ENCODE measurements at regions not wholly inside any gene's neighbourhood (a gene's known extent, or its start where the extent isn't known, plus 50 kb on each side); places are given as distances from the start of the nearest gene placed in this dataset.

DNA sequence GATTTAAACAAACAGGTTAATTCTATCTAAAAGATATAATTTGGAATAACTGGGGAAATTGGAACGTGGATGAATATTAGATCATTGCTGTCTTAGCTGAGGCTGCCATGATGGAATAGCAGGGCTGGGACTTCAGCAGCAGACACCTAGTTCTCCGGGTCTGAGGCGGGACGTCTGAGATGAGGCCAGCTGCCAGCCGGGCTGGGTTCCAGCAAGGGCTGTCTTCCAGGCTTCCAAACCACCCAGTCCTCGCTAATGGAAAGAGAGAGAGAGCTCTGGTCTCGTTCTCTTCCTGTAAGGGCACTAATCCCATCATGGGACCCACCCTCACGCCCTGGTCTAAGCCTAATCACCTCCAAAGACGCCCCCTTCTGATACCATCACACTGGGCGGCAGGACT, 85.7 kb downstream of the ADRA2C start (continued):
- TF ChIP-seq, protein P1, sequence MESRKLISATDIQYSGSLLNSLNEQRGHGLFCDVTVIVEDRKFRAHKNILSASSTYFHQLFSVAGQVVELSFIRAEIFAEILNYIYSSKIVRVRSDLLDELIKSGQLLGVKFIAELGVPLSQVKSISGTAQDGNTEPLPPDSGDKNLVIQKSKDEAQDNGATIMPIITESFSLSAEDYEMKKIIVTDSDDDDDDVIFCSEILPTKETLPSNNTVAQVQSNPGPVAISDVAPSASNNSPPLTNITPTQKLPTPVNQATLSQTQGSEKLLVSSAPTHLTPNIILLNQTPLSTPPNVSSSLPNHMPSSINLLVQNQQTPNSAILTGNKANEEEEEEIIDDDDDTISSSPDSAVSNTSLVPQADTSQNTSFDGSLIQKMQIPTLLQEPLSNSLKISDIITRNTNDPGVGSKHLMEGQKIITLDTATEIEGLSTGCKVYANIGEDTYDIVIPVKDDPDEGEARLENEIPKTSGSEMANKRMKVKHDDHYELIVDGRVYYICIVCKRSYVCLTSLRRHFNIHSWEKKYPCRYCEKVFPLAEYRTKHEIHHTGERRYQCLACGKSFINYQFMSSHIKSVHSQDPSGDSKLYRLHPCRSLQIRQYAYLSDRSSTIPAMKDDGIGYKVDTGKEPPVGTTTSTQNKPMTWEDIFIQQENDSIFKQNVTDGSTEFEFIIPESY (CRISPR knock-in tag; IDR thresholded peaks at IDR 0.05), result no peak
- TF ChIP-seq FOXM1 (IDR thresholded peaks at IDR 0.05; ENCODE audit: low read depth), result no peak
- no peak for TF ChIP-seq FOXM1 (CRISPR knock-in tag; IDR thresholded peaks at IDR 0.05; ENCODE audit: low read depth)
- TF ChIP-seq, protein P2, sequence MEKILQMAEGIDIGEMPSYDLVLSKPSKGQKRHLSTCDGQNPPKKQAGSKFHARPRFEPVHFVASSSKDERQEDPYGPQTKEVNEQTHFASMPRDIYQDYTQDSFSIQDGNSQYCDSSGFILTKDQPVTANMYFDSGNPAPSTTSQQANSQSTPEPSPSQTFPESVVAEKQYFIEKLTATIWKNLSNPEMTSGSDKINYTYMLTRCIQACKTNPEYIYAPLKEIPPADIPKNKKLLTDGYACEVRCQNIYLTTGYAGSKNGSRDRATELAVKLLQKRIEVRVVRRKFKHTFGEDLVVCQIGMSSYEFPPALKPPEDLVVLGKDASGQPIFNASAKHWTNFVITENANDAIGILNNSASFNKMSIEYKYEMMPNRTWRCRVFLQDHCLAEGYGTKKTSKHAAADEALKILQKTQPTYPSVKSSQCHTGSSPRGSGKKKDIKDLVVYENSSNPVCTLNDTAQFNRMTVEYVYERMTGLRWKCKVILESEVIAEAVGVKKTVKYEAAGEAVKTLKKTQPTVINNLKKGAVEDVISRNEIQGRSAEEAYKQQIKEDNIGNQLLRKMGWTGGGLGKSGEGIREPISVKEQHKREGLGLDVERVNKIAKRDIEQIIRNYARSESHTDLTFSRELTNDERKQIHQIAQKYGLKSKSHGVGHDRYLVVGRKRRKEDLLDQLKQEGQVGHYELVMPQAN (IDR thresholded peaks at IDR 0.05; ENCODE audit: borderline replicate concordance), result no peak
- no peak for TF ChIP-seq ZBTB17 (CRISPR knock-in tag; IDR thresholded peaks at IDR 0.05)

DNA sequence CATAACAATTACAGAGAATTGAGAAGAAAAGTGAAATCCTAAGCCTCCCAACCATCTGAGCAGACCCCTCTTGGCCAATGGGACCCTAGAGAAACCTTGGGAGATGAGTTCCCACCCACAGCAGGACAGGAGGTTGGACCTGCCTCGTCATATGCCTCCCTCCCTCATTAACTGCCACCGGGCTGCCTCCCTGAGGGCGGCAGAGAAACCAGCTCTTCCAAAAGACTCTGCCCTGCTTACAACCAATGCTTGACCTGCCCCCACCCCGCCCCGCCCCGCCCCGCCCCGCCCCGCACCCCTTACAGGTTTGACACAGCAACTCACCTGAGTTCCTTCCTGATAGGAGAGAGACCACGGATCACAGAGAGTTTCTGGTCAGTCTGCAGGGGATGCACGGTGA, 86.1 kb downstream of the ADRA2C start:
- Histone ChIP-seq H4K20me1 (replicated peaks; ENCODE audit: control insufficient read depth, insufficient read depth, low read length) (0 out of 2 replicates have a peak, but pooled peaks cover 7% of the 10 kb centered on the region), H3K9me3 (replicated peaks; ENCODE audit: control insufficient read depth, insufficient read depth, low read depth, low read length) (no peaks in the 10 kb centered on the region), H2AFZ (ENCODE audit: low read depth, low read length) (no peak overlapping the region), H3K9me1 (ENCODE audit: control insufficient read depth, insufficient read depth, low read length) (no peaks in the 10 kb centered on the region), H3K79me2 (ENCODE audit: control insufficient read depth, insufficient read depth, low read length) (no peaks in the 10 kb centered on the region), H3K36me3 (ENCODE audit: control insufficient read depth, insufficient read depth, low read length) (no peaks in the 10 kb centered on the region), H3K4me3 (no peak overlapping the region), H3K9ac (ENCODE audit: insufficient read depth in 1 of 2, low read depth in 2 of 2, low read length in 2 of 2) (no peak overlapping the region), H3K27ac (ENCODE audit: extremely low read depth, low read depth, low read length) (no peak overlapping the region), H3K4me2 (ENCODE audit: insufficient read depth, low read length) (no peak overlapping the region), H3K27me3 (ENCODE audit: control insufficient read depth in 2 of 2, insufficient read depth in 2 of 2, low read length in 2 of 2) (peaks cover 0 to 38% of the 10 kb centered on the region in 2 experiments; a peak in 2 of 5 replicates), H3K4me1 (replicated peaks in 1 of 2; ENCODE audit: control insufficient read depth in 2 of 2, insufficient read depth in 2 of 2, low read length in 2 of 2) (no peaks in the 10 kb centered on the region; a peak in 1 of 5 replicates)
- 0% methylated on average over 4 of the region's 11 CpGs for WGBS (ENCODE audit: insufficient coverage, low coverage, missing lambda C conversion rate)
- in situ Hi-C loops (cut with MboI) (no loop called here), intact Hi-C loops (cut with micrococcal nuclease) (no loop called here)
- no peak for ATAC-seq
- ChIA-PET POLR2A (no interaction called here), CTCF (ENCODE audit: low intra/inter-chr PET ratio) (no interaction called here)
- BruUV-seq (replicated peaks), result no TSS peak
- DNase-seq (ENCODE audit: extremely low read depth in 1 of 4, low spot score in 3 of 4), result no peak
- FAIRE-seq, result no peak
- no peak for TF ChIP-seq MTA2 (IDR thresholded peaks at IDR 0.05; ENCODE audit: low read depth)
- TF ChIP-seq SMAD4 (CRISPR knock-in tag; conservative IDR thresholded peaks at IDR 0.05), result no peak
- no peak for TF ChIP-seq ZNF121 (CRISPR knock-in tag; conservative IDR thresholded peaks at IDR 0.05)
- no peak for TF ChIP-seq PTBP1 (IDR thresholded peaks at IDR 0.05; ENCODE audit: low read depth, low read length)
- TF ChIP-seq SRSF9 (IDR thresholded peaks at IDR 0.05; ENCODE audit: borderline replicate concordance, low read depth, low read length), result no peak

Data from K562 (cell line).